GM21381 (cell line): ENCODE measurements at regions not wholly inside any gene's neighbourhood (a gene's known extent, or its start where the extent isn't known, plus 50 kb on each side); places are given as distances from the start of the nearest gene placed in this dataset.
"Not testable (repeated sequence)": the region's sequence is repeated elsewhere in the genome, so short reads cannot be mapped to it uniquely, and the experiment has no call there.

Experiments
- ATAC-seq: cut with Tn5 transposase; IDR thresholded peaks from one replicate; pipeline ENCODE4 v1.9.1; 2021; ENCODE audit warnings: mild to moderate bottlenecking, moderate library complexity; ENCODE audit not compliant: unreplicated experiment

DNA sequence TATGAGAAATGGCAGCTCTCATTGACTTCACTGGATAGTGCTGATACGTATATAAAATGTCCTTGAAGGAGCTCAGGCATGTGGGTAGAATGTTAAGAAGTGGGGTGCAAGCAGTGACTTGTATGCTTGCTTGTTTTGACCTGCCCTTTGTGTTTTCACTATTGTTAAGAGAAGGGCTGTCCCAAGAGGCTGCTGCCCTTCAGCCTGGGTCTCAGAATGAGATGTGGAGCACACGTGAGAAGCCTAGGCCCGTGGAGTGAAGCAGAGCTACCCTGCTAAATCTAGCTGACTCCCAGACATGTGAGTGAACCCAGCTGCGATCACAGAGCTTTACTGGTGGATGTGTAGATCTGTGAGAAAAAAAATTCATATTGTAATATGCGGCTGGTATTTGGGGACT lies 305.3 kb upstream of the RGS17 start:
- ATAC-seq, result no peak

DNA sequence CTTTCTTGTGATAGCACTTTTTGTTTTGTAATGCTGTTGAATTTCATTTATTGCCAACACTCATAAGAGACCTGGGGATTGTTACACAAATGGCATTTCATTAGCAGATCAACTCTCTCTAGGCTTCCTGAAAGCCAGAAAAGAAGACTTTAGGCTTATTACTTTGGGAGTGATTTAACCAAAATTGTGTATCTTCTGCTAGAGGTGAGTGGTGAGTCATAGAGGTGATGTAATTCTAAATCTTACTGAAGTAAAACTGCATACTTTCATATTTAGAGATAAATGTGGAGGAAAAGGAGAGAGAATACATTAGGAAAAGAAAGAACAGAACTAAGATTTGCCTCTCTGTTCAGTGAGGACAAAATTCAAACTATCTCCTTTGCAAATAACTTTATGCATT lies 304.7 kb upstream of the RGS17 start:
- no peak for ATAC-seq

DNA sequence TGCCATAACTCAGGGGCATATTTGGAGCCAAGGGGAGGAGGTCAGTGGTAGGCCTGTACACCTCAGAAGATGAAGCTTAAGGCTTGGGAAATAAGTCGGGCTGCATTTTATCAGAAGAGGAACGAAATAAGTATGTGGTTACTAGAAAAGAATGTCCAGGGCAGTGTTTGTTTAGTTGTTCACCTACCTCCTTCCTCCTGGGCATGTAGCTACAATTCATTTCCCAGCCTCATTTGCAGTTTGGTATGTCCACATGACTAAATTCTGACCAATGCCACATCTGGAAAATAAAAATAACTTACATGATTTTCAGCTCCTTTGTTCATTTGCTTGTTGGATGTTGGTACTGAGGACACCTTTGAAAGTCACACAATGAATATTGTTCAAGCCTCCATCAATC lies 294.5 kb upstream of the RGS17 start:
- no peak for ATAC-seq

DNA sequence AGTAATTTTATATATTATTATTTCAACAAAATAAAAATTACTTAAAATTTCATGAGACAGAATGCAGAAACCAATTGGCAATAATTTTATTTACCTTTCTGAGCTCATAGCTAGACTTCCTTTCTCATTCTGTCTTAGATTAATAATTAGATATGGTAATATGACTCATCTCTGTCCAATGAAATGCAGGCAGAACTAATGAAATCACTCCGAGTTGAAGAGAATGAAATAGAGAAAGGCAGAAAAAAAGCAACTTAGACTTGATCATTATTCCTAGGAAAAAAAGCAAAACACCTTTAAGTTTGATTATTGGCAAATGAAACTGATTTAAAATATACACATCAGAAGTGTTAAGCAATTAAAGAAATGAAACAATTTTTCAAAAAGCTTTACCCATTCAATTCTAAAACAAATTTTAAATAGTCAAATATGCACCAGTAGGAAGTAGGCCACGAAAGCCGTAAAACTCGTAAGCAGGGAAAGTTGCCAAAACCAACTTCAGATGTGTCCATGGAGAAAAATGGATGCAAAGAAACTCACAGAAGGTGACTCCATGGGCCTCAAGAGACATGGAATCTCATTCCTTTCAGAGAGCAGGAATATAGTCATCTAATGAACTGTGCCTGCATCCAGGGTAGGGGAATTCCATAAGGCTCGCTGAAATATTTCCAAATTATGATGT lies 293.8 kb upstream of the RGS17 start:
- no peak for ATAC-seq

DNA sequence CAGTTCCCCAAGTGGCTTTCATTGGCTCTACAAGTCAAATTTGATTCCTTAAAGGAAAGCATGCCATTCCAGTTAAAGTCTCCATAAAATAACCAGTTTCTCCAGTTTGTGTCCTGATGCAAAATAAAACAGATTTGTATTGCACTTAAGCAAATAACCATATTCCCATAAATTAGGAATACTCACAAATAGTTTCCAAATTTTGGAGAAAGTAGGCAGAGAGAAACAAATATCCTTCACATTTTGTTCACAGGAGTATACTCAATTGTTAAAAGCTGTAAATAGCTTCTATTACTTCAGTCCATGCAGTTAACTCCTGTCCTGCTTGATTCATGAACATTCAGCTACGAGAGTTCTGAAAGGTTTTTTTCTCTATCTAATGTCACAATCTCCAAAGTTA lies 281.4 kb upstream of the RGS17 start:
- ATAC-seq, result no peak

DNA sequence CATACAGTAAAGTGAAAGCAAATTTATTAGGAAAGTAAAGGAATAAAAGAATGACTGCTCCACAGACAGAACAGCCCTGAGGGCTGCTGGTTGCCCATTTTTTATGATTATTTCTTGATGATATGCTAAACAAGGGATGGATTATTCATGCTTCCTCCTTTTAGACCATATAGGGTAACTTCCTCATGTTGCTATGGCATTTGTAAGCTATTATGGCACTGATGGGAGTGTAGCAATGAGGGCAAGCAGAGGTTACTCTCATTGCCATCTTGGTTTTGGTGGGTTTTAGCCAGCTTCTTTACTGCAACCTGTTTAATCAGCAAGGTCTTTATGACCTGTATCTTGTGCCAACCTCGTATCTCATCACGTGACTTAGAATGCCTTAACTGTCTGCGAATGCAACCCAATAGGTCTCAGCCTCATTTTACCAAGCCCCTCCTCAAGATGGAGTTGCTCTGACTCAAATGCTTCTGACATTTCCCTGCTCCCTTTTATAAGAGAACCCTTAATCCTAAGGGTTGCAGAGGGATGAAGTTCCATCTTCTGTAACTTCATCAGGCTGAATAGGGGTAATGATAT lies 280.1 kb upstream of the RGS17 start:
- ATAC-seq, result no peak

DNA sequence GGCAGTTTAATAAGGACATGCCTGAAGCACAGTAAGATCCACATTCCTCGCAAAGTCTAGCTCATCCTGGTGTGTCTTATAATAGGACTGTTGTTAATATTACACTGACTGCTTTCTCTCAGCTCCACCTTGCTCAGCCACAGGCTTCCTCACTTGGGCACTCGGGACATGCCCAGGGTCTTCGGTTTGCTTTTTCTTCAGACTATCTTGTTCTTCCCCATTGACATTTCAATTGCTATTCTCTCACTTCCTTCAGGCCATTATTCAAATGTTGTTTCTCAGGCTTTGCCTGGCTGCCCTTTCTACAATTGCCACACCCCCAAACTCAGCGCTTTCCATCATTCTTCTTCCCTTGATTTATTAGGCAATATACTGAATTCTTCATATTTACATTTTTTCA lies 274.8 kb upstream of the RGS17 start:
- ATAC-seq, result no peak

DNA sequence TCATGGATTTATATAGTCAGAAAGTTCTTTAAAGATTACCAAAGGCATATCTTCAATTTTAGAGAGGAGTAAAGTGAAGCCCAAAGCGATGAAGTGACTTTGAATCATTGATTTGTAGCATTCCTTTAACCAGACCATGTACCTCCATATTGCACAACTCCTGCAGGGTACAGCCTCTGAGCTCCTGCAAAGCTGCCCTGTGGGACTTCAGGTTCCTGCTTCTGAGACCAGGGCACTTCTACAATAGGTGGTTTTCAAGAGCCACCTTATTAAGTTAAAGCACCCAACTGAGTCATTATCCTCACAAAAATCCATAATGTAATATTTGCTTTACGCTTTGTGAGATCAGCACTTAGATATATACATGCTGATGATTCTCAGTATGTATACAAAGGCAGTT lies 270.7 kb upstream of the RGS17 start:
- no peak for ATAC-seq

DNA sequence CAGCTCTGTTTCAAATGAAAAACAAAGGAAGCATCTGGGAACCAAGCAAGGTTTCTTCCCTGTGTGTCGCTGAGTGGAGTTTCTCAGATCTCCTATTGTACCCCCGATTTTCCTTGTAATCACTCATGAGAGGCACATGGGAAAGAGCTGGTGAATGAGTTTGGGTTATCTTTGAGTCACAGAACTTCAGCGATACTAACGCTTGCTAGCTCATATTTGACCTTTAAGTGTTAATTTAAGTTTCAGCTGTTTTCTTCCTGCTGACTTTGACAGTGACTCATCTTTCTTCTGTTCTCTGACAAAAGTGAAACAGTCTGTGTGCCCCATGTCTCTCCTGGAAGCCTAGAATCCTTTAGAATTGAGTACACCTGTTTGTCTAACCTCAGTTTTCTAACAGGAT lies 261.1 kb upstream of the RGS17 start:
- no peak for ATAC-seq

DNA sequence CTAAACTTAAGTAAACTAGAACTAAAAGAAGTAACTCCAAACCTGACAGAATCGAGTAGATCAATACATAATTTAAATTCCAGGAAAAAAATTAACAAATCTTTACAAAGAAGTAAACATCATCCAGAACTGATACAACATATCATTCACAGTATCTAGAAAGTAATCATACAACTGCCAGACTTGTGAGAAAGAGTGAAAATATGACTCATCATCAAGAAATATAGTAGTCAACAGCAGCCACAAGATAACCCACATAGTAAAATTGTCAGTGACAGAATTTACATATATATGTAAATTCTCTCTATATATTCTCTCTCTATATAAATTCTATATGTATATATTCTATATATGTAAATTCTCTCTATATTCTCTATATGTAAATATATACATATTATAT lies 242.8 kb upstream of the RGS17 start:
- no peak for ATAC-seq

DNA sequence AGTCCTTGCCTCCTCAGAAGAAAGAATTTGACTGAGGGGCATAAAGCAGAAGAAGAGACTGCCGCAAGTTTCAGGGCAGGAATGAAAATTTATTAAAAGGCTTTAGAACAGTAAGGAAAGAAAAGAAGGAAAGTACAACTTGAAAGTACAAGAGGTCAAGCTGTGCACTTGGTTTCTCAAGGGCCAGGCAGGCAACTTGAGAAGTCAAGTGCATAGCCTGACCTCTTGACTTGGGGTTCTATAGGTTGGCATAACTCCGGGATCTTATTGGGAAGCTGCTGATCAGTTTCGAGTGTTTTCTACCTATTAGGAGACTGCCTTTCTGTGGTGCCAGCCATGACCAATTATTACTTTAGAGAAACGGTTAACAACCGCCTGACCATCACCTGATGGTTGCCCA lies 237.0 kb upstream of the RGS17 start:
- ATAC-seq, result no peak

DNA sequence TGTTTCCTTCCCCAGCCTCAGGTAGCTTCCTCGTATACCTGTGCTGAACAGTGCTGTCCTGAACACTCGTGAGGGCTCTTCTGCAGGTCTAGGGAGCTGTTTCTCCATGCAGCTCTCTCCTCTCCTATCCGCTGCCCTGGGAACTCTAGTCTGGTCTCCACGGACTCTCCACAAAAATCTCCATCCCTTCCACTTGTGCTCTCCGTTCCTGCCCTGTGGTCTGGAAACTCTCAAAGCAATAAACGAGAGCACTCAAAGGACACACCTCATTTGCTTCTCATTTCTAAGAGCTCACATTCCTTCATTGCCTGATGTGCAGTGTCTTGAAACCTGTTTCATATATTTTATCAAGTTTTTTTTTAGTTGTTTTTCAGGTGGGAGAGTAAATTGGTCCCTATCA lies 235.9 kb upstream of the RGS17 start:
- ATAC-seq, result no peak

DNA sequence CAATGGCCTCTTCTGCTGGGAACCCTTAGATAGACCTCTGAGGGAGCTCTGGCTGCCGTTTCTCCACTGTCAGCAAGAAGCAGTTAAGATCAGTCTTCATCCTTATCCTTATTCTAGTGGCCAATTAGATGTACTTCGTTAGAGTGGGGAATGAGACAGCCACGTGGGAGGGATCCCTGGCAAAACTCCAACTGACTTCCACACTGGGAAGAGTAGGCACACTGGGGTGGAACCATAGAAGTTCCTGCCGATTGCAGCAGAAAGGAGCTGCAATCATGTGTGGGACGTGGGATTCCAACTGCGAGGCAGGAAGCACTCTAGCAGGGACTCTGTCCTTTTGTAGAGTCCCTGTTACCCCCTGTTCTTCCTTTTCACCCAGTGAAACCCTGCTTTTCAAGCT lies 226.3 kb upstream of the RGS17 start:
- ATAC-seq, result no peak

DNA sequence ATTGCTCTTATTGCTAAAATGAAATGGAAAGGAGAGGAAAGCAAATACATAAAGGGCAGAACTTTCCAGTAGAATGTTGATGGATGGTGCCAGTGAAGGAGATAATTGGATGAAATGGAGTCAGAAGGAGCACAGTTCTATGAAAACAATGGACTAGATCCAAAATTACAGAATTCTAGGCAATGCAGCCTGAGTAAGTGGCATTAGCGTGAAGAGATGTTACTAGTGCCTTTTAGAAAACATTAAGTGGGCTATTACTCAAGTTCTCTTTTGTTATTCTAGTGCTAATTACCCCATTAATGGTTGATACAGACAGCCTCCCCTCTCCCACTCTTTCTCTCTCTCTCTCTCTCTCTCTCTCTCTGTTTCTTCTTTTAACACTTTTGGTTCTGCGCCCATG lies 209.5 kb upstream of the RGS17 start:
- ATAC-seq, result no peak

DNA sequence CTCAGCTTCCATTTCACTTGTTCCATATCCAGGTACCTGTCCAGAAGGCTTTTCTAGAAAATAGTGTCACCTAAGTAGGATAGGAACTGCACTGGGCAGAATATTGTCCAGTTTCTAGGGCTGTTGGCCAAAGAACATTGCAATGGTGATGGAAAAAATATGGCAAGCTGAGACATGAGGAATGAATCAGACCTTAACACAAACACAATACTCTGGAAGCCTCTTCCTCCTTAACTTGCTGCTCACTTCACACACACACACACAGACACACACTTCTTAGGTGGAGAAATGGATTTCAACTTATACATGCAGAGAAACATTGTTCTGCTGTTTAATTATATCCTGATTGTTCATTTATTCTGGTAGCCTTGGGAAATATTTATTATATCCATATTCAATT lies 203.0 kb upstream of the RGS17 start:
- ATAC-seq, result no peak

DNA sequence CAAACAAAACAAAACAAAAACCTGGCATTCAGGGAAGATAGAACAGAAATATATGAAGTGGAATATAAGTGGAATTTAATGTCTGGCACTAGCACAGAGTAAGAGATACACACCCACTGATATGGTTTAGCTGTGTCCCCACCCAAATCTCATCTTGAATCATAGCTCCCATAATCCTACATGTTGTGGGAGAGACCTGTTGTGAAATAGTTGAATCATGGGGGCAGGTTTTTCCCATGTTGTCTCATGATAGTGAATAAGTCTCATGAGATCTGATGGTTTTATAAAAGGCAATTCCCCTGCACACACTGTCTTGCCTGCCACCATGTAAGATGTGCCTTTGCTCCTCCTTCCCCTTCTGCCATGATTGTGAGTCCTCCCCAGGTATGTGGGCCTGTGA lies 200.1 kb upstream of the RGS17 start:
- not testable (repeated sequence) for ATAC-seq

DNA sequence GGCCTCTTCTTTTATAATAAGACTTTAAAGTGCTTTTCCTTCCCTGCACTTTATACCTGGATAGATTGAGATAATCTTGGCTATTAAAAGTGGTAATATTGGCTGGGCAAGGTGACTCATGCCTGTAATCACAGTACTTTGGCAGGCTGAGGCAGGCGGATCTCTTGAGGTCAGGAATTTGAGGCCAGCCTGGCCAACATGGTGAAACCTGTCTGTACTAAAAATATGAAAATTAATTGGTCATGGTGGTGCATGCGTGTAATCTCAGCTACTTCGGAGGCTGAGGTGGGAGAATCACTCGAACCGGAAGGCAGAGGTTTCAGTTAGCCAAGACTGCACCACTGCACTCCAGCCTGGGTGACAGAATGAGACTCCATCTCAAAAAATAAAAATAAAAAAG lies 197.1 kb upstream of the RGS17 start:
- ATAC-seq, result no peak

DNA sequence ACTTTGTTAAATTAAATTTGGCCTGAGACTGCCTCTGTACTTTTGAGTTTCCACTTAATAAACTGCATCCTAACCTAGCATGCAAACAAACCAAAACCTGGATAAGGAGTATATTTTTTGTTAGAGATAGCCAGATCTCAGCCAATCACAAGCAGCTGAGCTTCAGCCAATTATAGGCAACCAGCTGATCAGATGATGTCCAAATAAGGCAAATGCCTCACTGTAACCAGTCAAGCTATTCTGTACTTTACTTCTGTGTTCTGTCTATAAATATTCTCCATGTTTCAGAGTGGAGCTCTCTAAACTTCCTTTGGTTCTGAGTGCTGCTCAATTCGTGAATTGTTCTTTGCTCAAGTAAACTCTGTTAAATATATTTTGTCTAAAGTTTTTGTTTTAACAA lies 194.6 kb upstream of the RGS17 start:
- no peak for ATAC-seq

DNA sequence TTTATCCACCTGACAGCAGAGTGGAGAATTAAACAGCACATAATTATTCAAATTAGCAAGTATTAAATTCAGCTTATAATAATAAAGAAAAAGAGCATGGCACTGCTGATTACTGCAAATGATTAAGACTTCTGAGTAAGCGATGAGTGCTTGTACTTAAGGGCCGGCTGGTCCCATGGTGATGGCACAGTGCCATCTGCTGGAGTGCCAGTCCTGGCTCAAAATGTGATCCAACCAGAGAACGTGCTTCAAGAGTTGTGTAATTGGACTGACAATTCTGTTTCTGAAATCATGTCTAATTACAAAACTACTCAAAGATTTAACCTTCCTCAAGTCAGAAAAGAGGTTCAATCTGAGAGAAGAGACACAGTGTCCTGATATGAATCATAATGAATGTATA lies 181.6 kb upstream of the RGS17 start:
- peak; percentile 73 for ATAC-seq

DNA sequence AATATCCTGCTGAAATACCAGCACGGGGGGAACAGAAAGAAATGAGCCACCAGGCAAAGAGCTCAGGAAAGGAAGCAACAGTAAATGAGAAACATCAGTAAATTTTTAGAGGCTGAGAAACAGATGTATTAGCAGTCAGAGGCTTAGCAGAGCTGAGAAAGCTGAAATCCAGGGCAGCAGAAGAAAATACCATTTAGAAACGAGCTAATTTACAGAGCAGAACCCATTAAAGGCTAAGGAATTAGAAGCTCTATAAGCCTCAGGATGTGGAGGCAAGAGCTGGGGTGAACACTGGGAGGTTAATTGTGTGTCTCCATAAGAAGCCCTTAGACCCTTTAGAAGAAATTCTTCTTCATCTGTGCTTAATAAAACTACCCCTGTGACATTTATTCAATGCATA lies 178.6 kb upstream of the RGS17 start:
- no peak for ATAC-seq

DNA sequence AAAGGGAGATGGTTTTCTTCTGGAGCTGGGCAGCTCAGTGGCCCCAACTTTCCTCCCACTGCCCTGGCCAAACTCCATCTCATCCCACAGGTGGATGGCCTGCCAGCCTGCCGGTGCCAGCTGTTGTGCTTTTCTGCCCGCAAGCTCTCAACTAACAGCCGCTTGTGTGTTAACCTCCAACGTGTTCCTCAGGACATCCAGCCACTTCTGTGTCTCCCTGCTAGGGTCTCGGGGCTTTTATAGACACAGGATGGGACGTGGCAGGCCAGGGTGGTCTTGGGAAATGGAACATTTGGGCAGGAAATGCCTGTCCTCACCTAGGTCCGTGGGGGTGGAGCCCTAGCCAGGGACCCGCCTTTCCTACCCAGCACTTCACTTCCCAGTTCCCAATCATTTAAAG lies 171.1 kb upstream of the RGS17 start:
- no peak for ATAC-seq

DNA sequence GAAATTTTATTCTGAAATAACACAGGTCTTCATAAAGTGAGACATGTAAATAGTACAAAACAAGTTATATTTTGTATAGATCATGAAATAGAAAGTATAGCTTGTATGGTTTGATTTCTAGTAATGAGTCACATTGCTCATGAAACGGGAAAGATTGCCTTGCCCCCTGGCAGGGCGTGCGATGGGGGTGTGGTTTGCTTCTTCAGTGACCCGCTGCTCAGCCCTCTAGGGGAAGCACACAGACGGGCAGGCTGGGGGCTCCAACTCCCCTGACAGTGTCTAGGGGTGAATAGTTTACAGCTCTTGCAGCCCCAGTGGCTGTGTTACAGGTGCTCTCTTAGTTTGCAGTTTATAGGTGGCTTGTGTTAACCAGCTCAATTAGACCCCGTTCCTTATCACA lies 170.5 kb upstream of the RGS17 start:
- ATAC-seq, result no peak

DNA sequence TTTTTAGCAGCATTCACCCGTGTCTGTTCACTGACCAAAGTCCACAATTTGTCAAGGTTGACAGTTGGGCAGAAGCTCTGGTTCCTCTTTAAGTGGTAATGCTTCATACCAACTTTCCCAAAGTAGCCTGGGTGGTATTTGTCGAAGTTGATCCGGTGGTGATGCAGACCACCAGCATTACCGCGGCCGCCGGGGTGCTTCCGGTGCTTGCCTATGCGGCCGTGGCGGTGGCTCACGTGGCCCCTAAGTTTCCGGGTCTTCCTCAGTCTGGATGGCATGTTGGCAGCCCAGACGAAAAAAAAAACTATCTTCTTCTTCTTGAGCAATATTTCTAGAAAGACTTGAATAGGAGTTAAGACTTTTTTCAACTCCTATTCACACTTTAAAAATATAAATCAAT lies 151.4 kb upstream of the RGS17 start:
- not testable (repeated sequence) for ATAC-seq
